GM12891 (cell line): ENCODE measurements at regions not wholly inside any gene's neighbourhood (a gene's known extent, or its start where the extent isn't known, plus 50 kb on each side); places are given as distances from the start of the nearest gene placed in this dataset.

Experiments used
- POLR2A ChIP-seq: IDR thresholded peaks from 2 replicates; pipeline ENCODE4 v1.6.1; 2011; ENCODE audit warnings: low read depth, low read length, control low read depth
- POLR2AphosphoS5 ChIP-seq: IDR thresholded peaks from 2 replicates; pipeline ENCODE4 v1.6.1; 2011; ENCODE audit warnings: low read depth, low read length, control low read depth

GRCh38 chr3:174581558-174581957, 277.6 kb upstream of the NAALADL2 start:
- no peak for TF ChIP-seq POLR2A
- no peak for TF ChIP-seq POLR2AphosphoS5
